ENCODE measurements at regions not wholly inside any gene's neighbourhood (a gene's known extent, or its start where the extent isn't known, plus 50 kb on each side); places are given as distances from the start of the nearest gene placed in this dataset.

- WGBS (ENCODE audit: missing lambda C conversion rate) = 0% methylated on average over 2 of the region's 2 CpGs
Measured at GRCh38 chrX:146424422-146424821, 385.1 kb upstream of the CXorf51B start.

GRCh38 chrX:146433771-146434170 lies 375.8 kb upstream of the CXorf51B start:
- no peak overlapping the region for H3K27ac ChIP-seq
- TF ChIP-seq HES2 (IDR thresholded peaks at IDR 0.05) (no peak), ZSCAN20 (CRISPR knock-in tag; IDR thresholded peaks at IDR 0.05) (no peak), CHD4 (IDR thresholded peaks at IDR 0.05; ENCODE audit: borderline replicate concordance) (no peak), POLR2A (IDR thresholded peaks at IDR 0.05; ENCODE audit: low read length) (no peak), GATA3 (IDR thresholded peaks at IDR 0.05; ENCODE audit: borderline replicate concordance) (no peak), SREBF2 (IDR thresholded peaks at IDR 0.05) (no peak), RFX5 (IDR thresholded peaks at IDR 0.05) (no peak), ZNF302 (CRISPR knock-in tag; IDR thresholded peaks at IDR 0.05) (no peak), FOSB (CRISPR knock-in tag; IDR thresholded peaks at IDR 0.05) (no peak), SMC3 (IDR thresholded peaks at IDR 0.05) (no peak), EHF (CRISPR knock-in tag; IDR thresholded peaks at IDR 0.05) (no peak), KDM1A (IDR thresholded peaks at IDR 0.05; ENCODE audit: low read depth) (no peak), HOXA7 (CRISPR knock-in tag; IDR thresholded peaks at IDR 0.05) (no peak), TFCP2L1 (CRISPR knock-in tag; IDR thresholded peaks at IDR 0.05) (no peak), BCL3 (IDR thresholded peaks at IDR 0.05) (no peak), NPAS2 (CRISPR knock-in tag; IDR thresholded peaks at IDR 0.05; ENCODE audit: borderline replicate concordance) (no peak), MAX (IDR thresholded peaks at IDR 0.05) (no peak)
- DNase-seq (ENCODE audit: low read depth in 1 of 2, low spot score in 1 of 2) (no peak), ATAC-seq (no peak), FAIRE-seq (no peak)
- H3K4me1 ChIP-seq = no peaks in the 10 kb centered on the region
- no peak overlapping the region for H3K4me2 ChIP-seq
- no peaks in the 10 kb centered on the region for H3K9me3 ChIP-seq
- CTCF ChIA-PET = no interaction called here
- POLR2A ChIA-PET = no interaction called here
- no peak overlapping the region for H3K4me3 ChIP-seq

More at GRCh38 chrX:146424422-146424821, 385.1 kb upstream of the CXorf51B start:
- CTCF ChIA-PET = no interaction called here
- H3K27ac ChIP-seq = no peak overlapping the region
- H3K4me2 ChIP-seq = no peak overlapping the region
- H3K4me1 ChIP-seq = no peaks in the 10 kb centered on the region
- H3K4me3 ChIP-seq = no peak overlapping the region
- DNase-seq (ENCODE audit: low read depth in 1 of 2, low spot score in 1 of 2) (no peak), FAIRE-seq (no peak), ATAC-seq (no peak)
- POLR2A ChIA-PET = no interaction called here
- TF ChIP-seq POLR2AphosphoS2 (conservative IDR thresholded peaks at IDR 0.05; ENCODE audit: low read length) = no peak
- no peak for TF ChIP-seq POLR2A (IDR thresholded peaks at IDR 0.05; ENCODE audit: low read length)
- no peak for TF ChIP-seq NFE2L2 (conservative IDR thresholded peaks at IDR 0.05; ENCODE audit: low read length)
- TF ChIP-seq CTCF (IDR thresholded peaks at IDR 0.05) = no peak
- TF ChIP-seq SMC3 (IDR thresholded peaks at IDR 0.05) = no peak
- no peak for TF ChIP-seq JUNB (IDR thresholded peaks at IDR 0.05)
- H3K9me3 ChIP-seq = no peaks in the 10 kb centered on the region

GRCh38 chrX:146435472-146435871 lies 374.1 kb upstream of the CXorf51B start:
- H3K4me1 ChIP-seq = no peaks in the 10 kb centered on the region
- ATAC-seq = no peak
- 1% methylated on average over 4 of the region's 4 CpGs for WGBS (ENCODE audit: missing lambda C conversion rate)
- H3K4me3 ChIP-seq = no peak overlapping the region
- ChIA-PET CTCF (no interaction called here), POLR2A (no interaction called here)
- FAIRE-seq = no peak
- no peak for TF ChIP-seq NR3C1 (IDR thresholded peaks at IDR 0.05)
- TF ChIP-seq CBX8 (IDR thresholded peaks at IDR 0.05) = no peak
- no peak for TF ChIP-seq MAZ (IDR thresholded peaks at IDR 0.05; ENCODE audit: borderline replicate concordance, low read depth, low read length)
- TF ChIP-seq HOXB5 (CRISPR knock-in tag; IDR thresholded peaks at IDR 0.05) = no peak
- TF ChIP-seq ELK1 (IDR thresholded peaks at IDR 0.05; ENCODE audit: low read depth, low read length) = no peak
- no peak for TF ChIP-seq NPAS2 (CRISPR knock-in tag; IDR thresholded peaks at IDR 0.05; ENCODE audit: borderline replicate concordance)
- no peak for TF ChIP-seq POLR2AphosphoS2 (conservative IDR thresholded peaks at IDR 0.05; ENCODE audit: low read length)
- no peak for TF ChIP-seq EP300 (IDR thresholded peaks at IDR 0.05)
- no peak for TF ChIP-seq JUNB (IDR thresholded peaks at IDR 0.05)
- TF ChIP-seq CBX2 (IDR thresholded peaks at IDR 0.05; ENCODE audit: borderline replicate concordance, low read depth) = no peak
- H3K27ac ChIP-seq = no peak overlapping the region
- H3K4me2 ChIP-seq = no peak overlapping the region
- DNase-seq (ENCODE audit: low read depth in 1 of 2, low spot score in 1 of 2) = no peak
- H3K9me3 ChIP-seq = no peaks in the 10 kb centered on the region
